ENCODE measurements at regions not wholly inside any gene's neighbourhood (a gene's known extent, or its start where the extent isn't known, plus 50 kb on each side); places are given as distances from the start of the nearest gene placed in this dataset.

DNA sequence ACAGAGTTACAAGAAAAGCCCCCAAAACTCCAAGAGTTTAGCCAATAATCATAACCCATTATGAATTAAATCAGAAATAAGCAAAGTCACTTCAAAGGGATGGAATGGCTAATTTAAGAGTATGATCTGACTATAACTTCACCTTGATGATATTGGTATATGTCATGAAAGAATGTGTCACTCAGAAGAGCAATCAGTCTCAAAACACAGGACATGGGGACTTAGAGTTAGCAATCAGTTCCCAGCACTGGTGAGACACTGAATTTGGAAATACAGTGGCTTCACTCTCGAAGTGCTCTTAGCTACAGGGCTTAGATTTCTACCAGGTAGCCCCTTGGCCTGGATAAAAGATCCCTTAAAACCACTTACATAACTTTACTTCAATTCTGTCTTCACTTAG lies 65.7 kb upstream of the EXOC1L start:
- no peak for DNase-seq (ENCODE audit: insufficient read length, low spot score)
- no peak for FAIRE-seq

GRCh38 chr4:55754754-55755350 lies 64.7 kb upstream of the EXOC1L start:
- peak; percentile 34 for DNase-seq (ENCODE audit: insufficient read length, low spot score)
- FAIRE-seq, result no peak

- FAIRE-seq (no peak), DNase-seq (ENCODE audit: insufficient read length, low spot score) (no peak)
Measured at GRCh38 chr4:55756208-55756607, 63.4 kb upstream of the EXOC1L start.

GRCh38 chr4:55757356-55757952 lies 62.1 kb upstream of the EXOC1L start:
- no peak for FAIRE-seq
- DNase-seq (ENCODE audit: insufficient read length, low spot score), result no peak

DNA sequence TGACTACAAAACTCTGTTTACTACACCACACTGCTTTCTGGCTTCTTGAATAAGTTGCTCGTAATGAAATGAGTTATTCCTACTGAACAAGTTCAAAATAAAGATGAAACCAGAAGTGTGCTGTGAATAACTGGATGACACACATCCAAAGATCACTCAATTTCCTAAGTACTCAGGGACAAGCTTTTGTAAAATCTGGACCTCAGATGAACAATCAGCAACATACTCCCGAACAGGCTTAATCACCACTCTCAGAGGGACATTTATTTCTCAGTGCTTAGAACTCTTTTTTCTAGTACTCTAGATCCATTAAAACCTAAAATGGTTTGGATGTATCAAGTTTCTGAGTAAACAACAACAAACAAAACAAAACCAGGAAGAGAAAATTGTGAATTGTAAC lies 61.5 kb upstream of the EXOC1L start:
- DNase-seq (ENCODE audit: insufficient read length, low spot score) (no peak), FAIRE-seq (no peak)

DNA sequence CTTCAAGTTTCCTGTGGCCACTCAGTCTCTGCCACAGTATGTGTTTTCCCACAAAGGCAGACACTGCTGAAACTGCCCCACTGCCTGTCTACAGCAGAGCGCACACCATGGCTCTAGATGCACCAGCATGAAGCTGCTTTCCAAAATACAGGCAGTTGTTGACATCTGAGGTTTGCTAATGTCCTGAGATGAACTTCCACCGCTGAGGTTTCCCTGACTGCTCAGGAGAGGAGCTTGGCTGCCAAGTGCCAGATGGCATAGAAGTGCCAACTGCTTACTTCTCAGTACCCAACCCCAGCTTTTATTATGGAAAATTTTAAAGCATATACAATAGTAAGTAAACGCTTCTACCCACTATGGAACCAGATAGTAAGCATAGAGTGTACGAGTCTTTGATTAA lies 61.0 kb upstream of the EXOC1L start:
- FAIRE-seq (no peak), DNase-seq (ENCODE audit: insufficient read length, low spot score) (no peak)

GRCh38 chr4:55762819-55763218 lies 56.8 kb upstream of the EXOC1L start:
- no peak for DNase-seq (ENCODE audit: insufficient read length, low spot score)
- FAIRE-seq, result no peak

- FAIRE-seq, result no peak
Measured at GRCh38 chr4:55763996-55764395, 55.6 kb upstream of the EXOC1L start.

DNA sequence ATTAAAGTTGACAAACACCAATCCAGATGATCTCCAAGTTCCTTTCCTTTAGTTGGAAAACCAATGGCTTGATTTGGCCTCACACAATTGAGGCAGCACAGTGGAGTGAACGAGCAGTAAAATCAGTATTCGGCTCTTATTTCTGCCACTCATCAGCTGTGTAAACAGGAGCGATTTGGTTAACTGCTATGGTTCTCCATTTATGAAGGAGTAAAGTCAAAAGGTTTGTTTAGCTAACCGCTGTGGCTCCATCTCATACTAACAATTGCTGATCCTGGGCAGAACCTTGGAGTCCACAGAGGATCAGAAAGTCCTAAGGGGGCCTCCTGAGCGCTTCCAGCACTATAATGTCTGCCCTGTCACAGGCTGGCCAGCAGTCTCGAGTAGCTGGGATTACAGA lies 54.5 kb upstream of the EXOC1L start:
- no peak for FAIRE-seq
- DNase-seq (ENCODE audit: insufficient read length, low spot score), result no peak

More at GRCh38 chr4:55763996-55764395, 55.6 kb upstream of the EXOC1L start:
- no peak for DNase-seq (ENCODE audit: insufficient read length, low spot score)

DNA sequence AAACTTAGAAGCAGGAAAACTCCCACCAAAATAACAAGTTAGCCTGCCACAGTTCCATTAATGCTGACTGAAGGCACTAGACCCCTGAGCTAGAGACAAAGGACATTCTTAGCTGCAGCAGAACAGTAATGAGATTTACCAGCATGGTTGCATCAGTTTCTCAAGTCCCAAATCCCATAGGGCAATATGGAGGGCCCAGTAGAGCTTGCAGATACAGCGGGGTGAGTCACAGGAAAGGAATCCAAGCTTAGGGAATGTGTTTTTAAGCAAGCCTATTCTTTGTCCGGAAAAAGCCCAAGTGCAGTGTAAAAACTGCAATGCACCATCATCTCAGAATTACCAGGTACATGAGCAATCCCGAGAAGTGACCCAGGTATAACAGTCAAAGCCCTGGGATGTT lies 51.3 kb upstream of the EXOC1L start:
- FAIRE-seq, result no peak

More for the DNA sequence above, 51.3 kb upstream of the EXOC1L start:
- DNase-seq (ENCODE audit: insufficient read length, low spot score), result peak; percentile 40
